Vagina (tissue), 2 donors: ENCODE measurements at regions not wholly inside any gene's neighbourhood (a gene's known extent, or its start where the extent isn't known, plus 50 kb on each side); places are given as distances from the start of the nearest gene placed in this dataset.

ENCODE experiments used
- POLR2A ChIP-seq, 2 donors: fragments of 450-650 bp; IDR thresholded peaks; one replicate each; pipeline ENCODE4 v1.6.1; 2017; ENCODE audit warnings: antibody characterized with exemption in 2 of 2, mild to moderate bottlenecking in 2 of 2, moderate library complexity in 2 of 2
- POLR2AphosphoS5 ChIP-seq, 2 donors: sonication (generic); formaldehyde crosslinking; IDR thresholded peaks; one replicate each; pipeline ENCODE4 v1.9.0; 2017; ENCODE audit warnings: antibody characterized with exemption in 2 of 2, mild to moderate bottlenecking in 2 of 2, low read depth in 1 of 2; ENCODE audit not compliant: insufficient read depth in 1 of 2
- TF ChIP-seq, protein P1 (sequence below), 3 experiments: fragments of 450-650 bp in 2 of 3; fragments of 200-600 bp in 1 of 3; sonication (generic) in 1 of 3; IDR thresholded peaks; one replicate each; pipeline ENCODE4 v1.5.1; 2017 to 2019; ENCODE audit warnings: antibody characterized with exemption in 3 of 3, mild to moderate bottlenecking in 2 of 3, moderate library complexity in 2 of 3

- TF ChIP-seq, protein P1, sequence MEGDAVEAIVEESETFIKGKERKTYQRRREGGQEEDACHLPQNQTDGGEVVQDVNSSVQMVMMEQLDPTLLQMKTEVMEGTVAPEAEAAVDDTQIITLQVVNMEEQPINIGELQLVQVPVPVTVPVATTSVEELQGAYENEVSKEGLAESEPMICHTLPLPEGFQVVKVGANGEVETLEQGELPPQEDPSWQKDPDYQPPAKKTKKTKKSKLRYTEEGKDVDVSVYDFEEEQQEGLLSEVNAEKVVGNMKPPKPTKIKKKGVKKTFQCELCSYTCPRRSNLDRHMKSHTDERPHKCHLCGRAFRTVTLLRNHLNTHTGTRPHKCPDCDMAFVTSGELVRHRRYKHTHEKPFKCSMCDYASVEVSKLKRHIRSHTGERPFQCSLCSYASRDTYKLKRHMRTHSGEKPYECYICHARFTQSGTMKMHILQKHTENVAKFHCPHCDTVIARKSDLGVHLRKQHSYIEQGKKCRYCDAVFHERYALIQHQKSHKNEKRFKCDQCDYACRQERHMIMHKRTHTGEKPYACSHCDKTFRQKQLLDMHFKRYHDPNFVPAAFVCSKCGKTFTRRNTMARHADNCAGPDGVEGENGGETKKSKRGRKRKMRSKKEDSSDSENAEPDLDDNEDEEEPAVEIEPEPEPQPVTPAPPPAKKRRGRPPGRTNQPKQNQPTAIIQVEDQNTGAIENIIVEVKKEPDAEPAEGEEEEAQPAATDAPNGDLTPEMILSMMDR (IDR thresholded peaks at IDR 0.05) = no peak
- TF ChIP-seq POLR2AphosphoS5 (IDR thresholded peaks at IDR 0.05; ENCODE audit: insufficient read depth in 1 of 2, low read depth in 1 of 2) = no peak
- TF ChIP-seq POLR2A (IDR thresholded peaks at IDR 0.05) = no peak
Measured at GRCh38 chr1:82844911-82845827, 1044.4 kb downstream of the ADGRL2 start.
